Panc1 (cell line): ENCODE measurements at regions not wholly inside any gene's neighbourhood (a gene's known extent, or its start where the extent isn't known, plus 50 kb on each side); places are given as distances from the start of the nearest gene placed in this dataset.

Source experiments
- POLR2AphosphoS5 ChIP-seq: IDR thresholded peaks from 2 replicates; pipeline ENCODE4 v1.6.1; 2012; ENCODE audit warnings: mild to moderate bottlenecking, low read depth, low read length, moderate library complexity
- TF ChIP-seq, protein P1 (sequence below): fragments of 450-650 bp; IDR thresholded peaks from 2 replicates; pipeline ENCODE4 v1.5.1; 2017; ENCODE audit warnings: mild to moderate bottlenecking

DNA sequence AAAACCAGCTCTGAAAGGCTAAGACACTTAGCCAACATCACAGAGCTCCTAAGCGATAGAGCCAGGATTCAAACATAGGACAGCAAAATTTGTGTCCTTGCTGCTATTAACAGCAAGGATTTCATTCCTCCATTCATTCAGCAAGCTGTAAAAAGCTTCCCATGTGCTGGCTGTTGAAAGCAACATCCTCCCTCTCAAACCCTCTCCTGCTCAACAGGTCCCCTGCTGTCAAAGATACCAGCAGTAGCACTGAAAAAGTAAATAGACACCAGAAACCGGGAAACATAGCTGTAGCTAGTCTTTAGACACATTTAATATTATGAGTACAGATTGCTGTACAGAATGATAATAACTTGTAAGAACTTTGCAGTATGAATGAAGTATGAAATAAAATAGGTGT is 52.6 kb upstream of the ADAMTSL1 start:
- TF ChIP-seq, protein P1, sequence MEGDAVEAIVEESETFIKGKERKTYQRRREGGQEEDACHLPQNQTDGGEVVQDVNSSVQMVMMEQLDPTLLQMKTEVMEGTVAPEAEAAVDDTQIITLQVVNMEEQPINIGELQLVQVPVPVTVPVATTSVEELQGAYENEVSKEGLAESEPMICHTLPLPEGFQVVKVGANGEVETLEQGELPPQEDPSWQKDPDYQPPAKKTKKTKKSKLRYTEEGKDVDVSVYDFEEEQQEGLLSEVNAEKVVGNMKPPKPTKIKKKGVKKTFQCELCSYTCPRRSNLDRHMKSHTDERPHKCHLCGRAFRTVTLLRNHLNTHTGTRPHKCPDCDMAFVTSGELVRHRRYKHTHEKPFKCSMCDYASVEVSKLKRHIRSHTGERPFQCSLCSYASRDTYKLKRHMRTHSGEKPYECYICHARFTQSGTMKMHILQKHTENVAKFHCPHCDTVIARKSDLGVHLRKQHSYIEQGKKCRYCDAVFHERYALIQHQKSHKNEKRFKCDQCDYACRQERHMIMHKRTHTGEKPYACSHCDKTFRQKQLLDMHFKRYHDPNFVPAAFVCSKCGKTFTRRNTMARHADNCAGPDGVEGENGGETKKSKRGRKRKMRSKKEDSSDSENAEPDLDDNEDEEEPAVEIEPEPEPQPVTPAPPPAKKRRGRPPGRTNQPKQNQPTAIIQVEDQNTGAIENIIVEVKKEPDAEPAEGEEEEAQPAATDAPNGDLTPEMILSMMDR, result no peak
- TF ChIP-seq POLR2AphosphoS5, result no peak
